ENCODE measurements at regions not wholly inside any gene's neighbourhood (a gene's known extent, or its start where the extent isn't known, plus 50 kb on each side); places are given as distances from the start of the nearest gene placed in this dataset.

GRCh38 chr4:123588631-123589241 lies 192.1 kb downstream of the SPRY1 start:
- TF ChIP-seq CTCF (IDR thresholded peaks at IDR 0.05) (no peak), ZFX (IDR thresholded peaks at IDR 0.05; ENCODE audit: borderline replicate concordance) (no peak)

Measured in 22Rv1 (cell line).